ENCODE measurements at regions not wholly inside any gene's neighbourhood (a gene's known extent, or its start where the extent isn't known, plus 50 kb on each side); places are given as distances from the start of the nearest gene placed in this dataset.
"Not testable (repeated sequence)": the region's sequence is repeated elsewhere in the genome, so short reads cannot be mapped to it uniquely, and the experiment has no call there.

DNA sequence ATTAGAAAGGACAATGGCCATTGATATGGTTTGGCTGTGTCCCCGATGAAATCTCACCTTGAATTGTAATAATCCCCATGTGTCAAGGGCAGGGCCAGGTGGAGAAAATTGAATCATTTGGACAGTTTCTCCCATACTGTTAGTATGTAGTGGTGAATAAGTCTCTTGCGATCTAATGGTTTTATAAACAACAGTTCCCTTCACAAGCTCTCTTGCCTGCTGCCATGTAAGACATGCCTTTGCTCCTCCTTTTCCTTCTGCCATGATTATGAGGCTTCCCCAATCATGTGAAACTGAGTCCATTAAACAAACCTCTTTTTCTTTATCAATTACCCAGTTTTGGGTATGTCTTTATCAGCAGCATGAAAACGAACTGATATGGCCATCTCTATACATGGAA is 302.7 kb downstream of the SFMBT2 start:
- in situ Hi-C loops (cut with HindIII; ENCODE audit: low pct_ligation_motif_present, low pct_unique_long_range_greater_than_20kb, low sequenced_read_pairs), result no loop called here
- no peak for DNase-seq

- in situ Hi-C loops (cut with HindIII; ENCODE audit: low pct_ligation_motif_present, low pct_unique_long_range_greater_than_20kb, low sequenced_read_pairs), result no loop called here
- DNase-seq, result no peak
Measured at GRCh38 chr10:7107285-7107684, 303.5 kb downstream of the SFMBT2 start.

- DNase-seq; in situ Hi-C loops (cut with HindIII; ENCODE audit: low pct_ligation_motif_present, low pct_unique_long_range_greater_than_20kb, low sequenced_read_pairs): not testable (repeated sequence)
Measured at GRCh38 chr10:7104379-7104778, 306.5 kb downstream of the SFMBT2 start.

DNA sequence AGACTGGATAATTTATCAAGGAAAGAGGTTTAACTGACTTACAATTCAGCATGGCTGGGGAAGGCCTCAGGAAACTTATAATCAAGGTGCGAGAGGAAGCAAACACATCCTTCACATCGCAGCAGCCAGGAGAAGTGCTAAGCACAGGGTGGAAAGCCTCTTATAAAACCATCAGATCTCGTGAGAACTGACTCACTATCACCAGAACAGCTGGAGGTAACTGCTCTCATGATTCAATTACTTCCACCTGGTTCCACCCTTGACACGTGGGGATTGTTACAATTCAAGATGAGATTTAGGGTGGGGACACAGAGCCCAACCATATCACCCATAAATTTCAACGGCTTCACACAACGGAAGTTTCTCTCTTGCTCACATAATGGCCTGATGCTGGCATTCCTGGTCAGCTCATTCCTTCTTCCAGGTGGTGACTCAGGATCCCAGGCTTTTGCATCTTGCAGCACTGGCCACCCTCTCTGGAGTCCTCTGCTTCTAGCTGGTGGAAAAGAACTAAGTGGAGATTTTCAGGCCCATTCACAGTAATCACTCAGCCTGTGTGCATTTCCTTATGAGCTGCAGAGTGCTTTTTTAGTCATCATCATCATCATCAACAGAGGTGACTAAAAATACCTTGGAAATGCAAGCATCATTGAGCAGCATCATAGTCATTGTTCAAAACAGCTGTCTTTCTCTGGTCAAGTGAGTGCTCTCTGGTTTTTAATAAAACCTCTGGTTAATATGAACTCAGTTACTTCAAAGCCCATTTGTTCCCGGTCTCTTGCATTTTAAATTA is 308.1 kb downstream of the SFMBT2 start:
- in situ Hi-C loops (cut with HindIII; ENCODE audit: low pct_ligation_motif_present, low pct_unique_long_range_greater_than_20kb, low sequenced_read_pairs), result no loop called here
- no peak for DNase-seq

- in situ Hi-C loops (cut with HindIII; ENCODE audit: low pct_ligation_motif_present, low pct_unique_long_range_greater_than_20kb, low sequenced_read_pairs), result no loop called here
Measured at GRCh38 chr10:7102084-7102483, 308.8 kb downstream of the SFMBT2 start.

DNA sequence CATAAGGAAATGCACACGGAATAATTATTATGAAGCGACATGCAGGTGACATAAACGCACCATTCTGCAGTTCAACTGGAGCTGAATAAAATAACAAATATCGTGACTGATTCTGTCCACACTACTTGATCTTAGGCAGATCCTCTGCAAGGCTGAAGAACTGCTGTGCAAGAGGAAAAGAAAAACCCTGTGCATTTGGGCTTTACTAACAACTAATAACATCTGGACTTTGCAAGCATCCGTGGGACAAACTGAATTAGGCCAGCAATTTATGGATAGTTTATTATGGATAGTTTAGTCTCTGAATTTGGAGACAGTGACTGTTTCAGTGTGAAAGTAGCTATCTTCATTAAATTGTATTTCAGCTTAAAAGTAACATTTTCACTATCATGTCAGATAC is 309.4 kb downstream of the SFMBT2 start:
- in situ Hi-C loops (cut with HindIII; ENCODE audit: low pct_ligation_motif_present, low pct_unique_long_range_greater_than_20kb, low sequenced_read_pairs), result no loop called here
- DNase-seq, result no peak

More at GRCh38 chr10:7102084-7102483, 308.8 kb downstream of the SFMBT2 start:
- no peak for DNase-seq

DNA sequence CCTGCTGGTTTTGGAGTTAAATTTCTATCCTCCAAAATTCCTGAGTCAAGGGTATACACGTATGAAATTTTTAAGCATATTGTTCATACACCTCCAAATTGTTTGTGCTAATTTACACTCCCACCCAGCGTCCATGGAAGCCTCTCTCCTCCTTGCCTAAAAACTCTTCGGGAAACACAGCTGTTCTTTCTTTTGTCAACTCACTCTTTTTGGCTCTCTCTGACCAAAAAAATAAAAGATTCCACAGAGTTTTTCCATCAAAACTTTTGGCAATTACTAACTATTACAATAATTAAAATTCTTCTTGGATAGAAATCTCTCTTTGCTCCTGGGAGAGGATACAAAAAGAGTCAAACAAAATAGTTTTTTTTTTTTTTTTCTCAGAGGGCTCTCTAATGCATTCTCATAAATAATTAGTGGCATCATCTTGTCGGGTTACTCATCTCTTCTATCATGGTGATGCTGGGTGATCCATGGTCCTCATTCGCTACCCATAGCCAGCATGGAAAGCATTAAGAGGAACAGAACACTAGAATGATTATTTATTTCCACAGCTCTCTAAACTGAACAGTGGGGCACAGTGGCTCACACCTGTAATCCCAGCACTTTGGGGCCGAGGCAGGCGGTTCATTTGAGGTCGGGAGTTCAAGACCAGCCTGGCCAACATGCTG is 310.7 kb downstream of the SFMBT2 start:
- no peak for DNase-seq
- in situ Hi-C loops (cut with HindIII; ENCODE audit: low pct_ligation_motif_present, low pct_unique_long_range_greater_than_20kb, low sequenced_read_pairs), result no loop called here

- in situ Hi-C loops (cut with HindIII; ENCODE audit: low pct_ligation_motif_present, low pct_unique_long_range_greater_than_20kb, low sequenced_read_pairs), result no loop called here
- DNase-seq, result no peak
Measured at GRCh38 chr10:7098160-7098762, 312.6 kb downstream of the SFMBT2 start.

GRCh38 chr10:7094781-7095180 is 316.1 kb downstream of the SFMBT2 start:
- in situ Hi-C loops (cut with HindIII; ENCODE audit: low pct_ligation_motif_present, low pct_unique_long_range_greater_than_20kb, low sequenced_read_pairs), result no loop called here
- no peak for DNase-seq

- in situ Hi-C loops (cut with HindIII; ENCODE audit: low pct_ligation_motif_present, low pct_unique_long_range_greater_than_20kb, low sequenced_read_pairs), result no loop called here
- no peak for DNase-seq
Measured at GRCh38 chr10:7093368-7093767, 317.5 kb downstream of the SFMBT2 start.

- DNase-seq, result no peak
- in situ Hi-C loops (cut with HindIII; ENCODE audit: low pct_ligation_motif_present, low pct_unique_long_range_greater_than_20kb, low sequenced_read_pairs), result no loop called here
Measured at GRCh38 chr10:7092603-7093002, 318.2 kb downstream of the SFMBT2 start.

DNA sequence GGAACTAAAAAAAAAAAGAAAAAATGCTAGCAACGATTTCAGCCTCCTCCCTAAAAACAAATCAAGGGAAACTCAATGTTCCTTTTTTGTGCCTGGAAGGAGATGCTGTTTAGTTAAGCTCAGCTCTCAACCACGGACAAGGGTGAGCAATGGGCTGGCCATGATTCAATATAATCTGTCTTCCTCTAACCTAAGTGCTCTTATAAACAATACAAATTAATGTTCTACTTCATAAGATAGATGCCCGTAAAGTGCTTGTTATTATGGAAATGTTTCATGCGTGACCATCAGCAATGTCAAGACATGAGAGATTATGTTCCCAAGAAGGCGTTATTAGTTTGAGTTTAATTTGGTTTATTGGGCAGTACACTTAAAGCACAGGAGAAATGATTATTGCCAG is 320.3 kb downstream of the SFMBT2 start:
- in situ Hi-C loops (cut with HindIII; ENCODE audit: low pct_ligation_motif_present, low pct_unique_long_range_greater_than_20kb, low sequenced_read_pairs), result no loop called here
- DNase-seq, result no peak

DNA sequence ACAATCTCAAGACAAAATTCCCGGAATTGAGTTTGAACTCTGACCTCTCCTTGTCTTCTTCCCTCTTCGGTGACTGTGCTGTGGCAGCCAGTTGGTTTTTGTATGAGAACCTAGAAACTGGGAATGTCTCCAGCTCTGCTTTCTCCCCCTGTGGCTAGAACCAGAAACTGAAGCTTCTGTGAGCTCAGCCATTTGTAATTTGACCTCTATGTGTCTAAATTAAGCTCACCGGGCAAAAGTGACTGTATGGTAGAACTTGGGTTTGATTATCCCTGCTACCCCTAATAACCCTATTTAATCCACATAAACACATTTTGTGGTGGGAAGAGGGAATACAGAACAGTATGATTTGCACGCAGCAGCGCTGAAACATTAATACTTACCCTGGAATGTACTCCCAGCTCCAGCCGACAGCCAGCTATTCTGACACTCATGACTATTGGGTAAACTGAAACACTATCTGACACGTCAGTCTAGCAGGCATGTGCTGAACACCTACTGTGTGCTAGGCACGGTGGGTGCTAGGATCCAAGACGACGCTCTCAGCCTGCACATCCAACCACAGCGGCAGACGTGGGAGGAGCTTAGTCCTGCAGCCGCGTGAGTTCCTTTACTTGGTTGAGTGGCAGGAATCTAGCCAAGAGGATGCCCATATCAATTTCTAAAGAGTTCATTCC is 324.8 kb downstream of the SFMBT2 start:
- in situ Hi-C loops (cut with HindIII; ENCODE audit: low pct_ligation_motif_present, low pct_unique_long_range_greater_than_20kb, low sequenced_read_pairs), result no loop called here
- no peak for DNase-seq

DNA sequence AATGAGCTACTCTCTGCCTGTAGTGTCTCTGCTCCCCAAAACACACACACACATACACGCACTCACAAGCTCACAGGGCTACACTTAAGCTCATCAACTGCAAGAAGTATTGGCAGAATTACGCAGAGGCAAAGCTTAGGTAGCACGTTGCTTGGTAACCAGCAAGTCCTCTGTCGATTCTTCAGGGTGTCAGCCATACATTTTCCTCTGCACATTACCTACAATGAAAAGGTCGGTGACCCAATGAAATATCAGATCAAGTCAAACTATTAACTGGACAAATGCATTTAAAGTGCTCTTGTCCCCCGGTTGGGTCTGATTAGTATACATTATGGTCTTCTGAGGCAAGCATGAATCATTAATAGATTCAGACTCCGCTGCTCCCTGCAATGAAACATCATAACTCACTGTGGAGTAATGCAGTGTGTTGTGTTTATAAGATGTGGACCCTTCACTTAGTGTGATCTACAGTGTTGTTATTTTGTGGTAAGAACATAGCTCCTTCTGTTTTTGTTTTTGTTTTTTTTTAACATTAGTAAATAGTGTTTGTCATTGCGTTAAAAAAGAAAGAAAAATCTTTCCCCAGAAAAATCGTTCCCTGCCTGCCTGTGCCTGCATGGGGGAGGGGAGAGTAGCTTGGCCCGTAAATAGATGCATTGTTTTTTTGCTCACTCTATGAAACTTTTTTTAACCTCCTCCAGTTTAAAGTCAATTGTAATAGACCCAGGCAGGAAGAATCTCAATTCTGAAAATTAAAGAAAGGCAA is 325.5 kb downstream of the SFMBT2 start:
- in situ Hi-C loops (cut with HindIII; ENCODE audit: low pct_ligation_motif_present, low pct_unique_long_range_greater_than_20kb, low sequenced_read_pairs), result no loop called here
- DNase-seq, result no peak

DNA sequence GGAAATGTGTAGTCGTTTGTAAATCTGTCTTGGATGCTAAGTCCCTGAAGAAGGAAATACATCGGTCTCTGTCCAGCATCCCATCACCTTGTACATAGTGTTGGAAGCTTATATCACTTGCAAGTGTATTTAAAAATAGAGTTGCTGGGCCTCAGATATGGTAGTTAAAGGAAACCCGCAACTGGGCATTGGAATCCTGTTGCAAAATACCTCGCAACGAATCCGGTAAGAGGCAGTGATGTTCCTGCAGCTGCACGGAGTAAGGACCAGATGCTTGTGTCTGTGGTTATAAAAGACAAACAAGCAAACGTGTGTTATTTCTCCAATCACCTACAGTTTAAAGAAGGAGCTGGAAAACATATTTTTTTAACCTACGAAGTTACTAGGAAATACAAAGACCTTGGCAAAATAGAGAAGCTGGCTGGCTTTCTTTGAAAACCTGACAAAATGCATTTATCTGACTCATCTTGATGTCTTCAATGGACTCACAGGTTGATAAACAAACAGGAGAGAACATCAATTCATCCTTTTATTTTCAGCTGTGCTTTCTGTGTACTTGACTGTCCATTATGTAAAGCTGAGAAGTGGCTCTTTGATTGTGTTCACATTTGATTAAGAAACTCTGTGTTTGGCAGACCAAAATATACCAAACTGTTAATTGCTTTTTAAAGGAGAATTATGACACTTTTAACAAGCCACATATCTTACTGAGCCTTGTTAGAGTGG is 326.4 kb downstream of the SFMBT2 start:
- in situ Hi-C loops (cut with HindIII; ENCODE audit: low pct_ligation_motif_present, low pct_unique_long_range_greater_than_20kb, low sequenced_read_pairs), result no loop called here
- DNase-seq, result no peak

DNA sequence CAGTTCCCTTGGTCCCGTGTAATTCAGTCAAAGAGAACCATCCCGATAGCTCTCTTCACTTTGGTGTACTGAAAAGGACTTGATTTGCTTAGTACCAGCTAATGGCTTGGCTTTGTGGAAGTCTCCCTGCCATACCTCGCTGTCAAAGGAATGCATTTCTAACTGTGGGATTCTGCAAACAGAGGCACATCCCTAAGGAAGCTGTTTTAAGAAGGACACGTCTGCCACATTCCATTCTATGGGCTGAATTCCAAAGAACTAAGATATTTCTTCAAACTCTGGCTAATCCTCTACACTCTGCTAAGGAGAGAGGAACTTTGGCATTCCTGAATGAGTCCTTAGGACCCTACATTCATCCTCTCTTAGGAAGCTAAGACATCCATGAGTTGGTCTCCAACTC is 327.9 kb downstream of the SFMBT2 start:
- in situ Hi-C loops (cut with HindIII; ENCODE audit: low pct_ligation_motif_present, low pct_unique_long_range_greater_than_20kb, low sequenced_read_pairs), result no loop called here
- no peak for DNase-seq

DNA sequence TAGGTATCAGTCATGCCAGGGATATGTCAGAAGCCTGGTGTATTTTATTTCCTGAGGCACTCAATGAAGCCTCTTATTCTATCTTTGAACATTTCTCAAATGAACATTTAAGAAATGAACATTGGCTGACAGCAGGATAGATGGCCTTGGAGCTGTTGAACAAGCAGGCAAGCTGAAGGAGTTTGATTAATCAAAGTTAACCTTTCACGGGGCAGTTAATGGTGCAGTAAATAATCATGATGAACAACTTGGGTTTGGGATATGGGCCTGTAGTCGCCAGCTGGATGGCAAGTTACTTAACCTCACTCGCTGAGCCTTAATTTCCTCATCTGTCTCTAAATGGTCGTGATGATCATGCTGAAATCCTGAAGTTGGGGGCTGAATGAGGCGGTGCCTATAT is 333.0 kb downstream of the SFMBT2 start:
- in situ Hi-C loops (cut with HindIII; ENCODE audit: low pct_ligation_motif_present, low pct_unique_long_range_greater_than_20kb, low sequenced_read_pairs), result no loop called here
- no peak for DNase-seq

DNA sequence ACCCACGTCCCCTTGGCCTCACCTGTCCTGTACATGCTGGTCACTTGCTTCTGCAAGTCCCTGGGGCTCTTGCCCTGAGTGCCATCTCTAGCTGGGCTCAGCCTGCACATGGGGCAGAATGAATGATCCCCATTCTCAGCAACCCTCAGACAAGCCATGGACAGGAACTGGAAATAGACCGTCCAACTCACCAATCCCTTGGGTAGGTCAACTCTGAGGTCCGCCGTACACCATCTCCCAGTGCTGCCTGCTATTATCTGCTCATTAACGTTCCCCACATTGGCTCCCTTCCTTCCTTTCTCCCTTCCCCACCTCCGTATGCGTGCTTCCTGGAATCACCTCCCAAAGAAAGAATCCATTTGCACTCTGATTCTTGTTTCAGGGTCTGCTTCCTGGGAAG is 335.0 kb downstream of the SFMBT2 start:
- in situ Hi-C loops (cut with HindIII; ENCODE audit: low pct_ligation_motif_present, low pct_unique_long_range_greater_than_20kb, low sequenced_read_pairs), result no loop called here
- DNase-seq, result no peak
